ENCODE measurements at regions not wholly inside any gene's neighbourhood (a gene's known extent, or its start where the extent isn't known, plus 50 kb on each side); places are given as distances from the start of the nearest gene placed in this dataset.
"Not testable (repeated sequence)": the region's sequence is repeated elsewhere in the genome, so short reads cannot be mapped to it uniquely, and the experiment has no call there.

DNA sequence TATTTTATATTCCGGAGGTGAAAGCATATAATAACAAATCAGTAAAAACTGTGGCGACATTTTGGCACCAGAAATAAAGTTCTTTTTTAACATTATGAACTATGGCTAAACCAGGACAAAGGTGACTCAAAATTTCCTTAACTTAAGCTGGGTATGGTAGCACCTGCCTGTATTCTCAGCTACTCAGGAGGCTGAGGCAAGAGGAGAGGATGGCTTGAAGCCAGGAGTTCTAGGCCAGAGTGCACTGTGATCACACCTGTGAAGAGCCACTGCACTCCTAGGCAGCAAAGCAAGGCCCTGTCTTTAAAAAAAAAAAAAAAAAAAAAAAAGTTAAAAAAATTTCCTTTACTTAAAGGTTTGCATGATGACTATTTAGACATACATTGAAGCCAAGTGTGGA lies 63.0 kb upstream of the KIF2A start:
- H3K4ac ChIP-seq (replicated peaks; ENCODE audit: insufficient read length, low read depth, low read length); H2BK15ac ChIP-seq (ENCODE audit: low read length); H3K14ac ChIP-seq (ENCODE audit: insufficient read length); H3K27me3 ChIP-seq (replicated peaks in 1 of 4; ENCODE audit: control insufficient read depth in 3 of 4, extremely low read depth in 1 of 4, insufficient read depth in 3 of 4, low read length in 3 of 4); H3K9ac ChIP-seq (replicated peaks in 1 of 4; ENCODE audit: extremely low read depth in 1 of 4, low read depth in 3 of 4, low read length in 3 of 4); H2BK5ac ChIP-seq (ENCODE audit: low read depth, low read length); H2AK5ac ChIP-seq (ENCODE audit: low read depth, low read length); H4K8ac ChIP-seq (ENCODE audit: extremely low read depth, insufficient read depth, low read length); H3K4me3 ChIP-seq (ENCODE audit: extremely low read depth in 1 of 4, insufficient read depth in 2 of 4, low read depth in 3 of 4, low read length in 4 of 4); H3K9me3 ChIP-seq (ENCODE audit: insufficient read depth in 2 of 2, low read depth in 1 of 2, low read length in 1 of 2); DNase-seq (ENCODE audit: low read depth in 1 of 2, low spot score in 2 of 2); FAIRE-seq; H4K20me1 ChIP-seq (replicated peaks in 1 of 2; ENCODE audit: control insufficient read depth in 1 of 2, insufficient read depth in 2 of 2, low read length in 2 of 2); H3K4me1 ChIP-seq (replicated peaks in 1 of 4; ENCODE audit: control insufficient read depth in 3 of 4, insufficient read depth in 4 of 4, low read length in 3 of 4); H2BK20ac ChIP-seq (ENCODE audit: low read length); H2BK120ac ChIP-seq (replicated peaks; ENCODE audit: low read depth, low read length); H3K56ac ChIP-seq (replicated peaks; ENCODE audit: insufficient read length, low read depth, low read length); H3K79me1 ChIP-seq (ENCODE audit: low read depth, low read length); H3K23me2 ChIP-seq (ENCODE audit: low read depth, low read length); H3K18ac ChIP-seq (ENCODE audit: extremely low read depth, low read length); POLR2A ChIA-PET (ENCODE audit: partially characterized antibody); CTCF ChIA-PET (ENCODE audit: partially characterized antibody); H3K27ac ChIP-seq (ENCODE audit: low read depth, low read length); H4K91ac ChIP-seq (replicated peaks; ENCODE audit: insufficient read length, low read length); H4K5ac ChIP-seq (ENCODE audit: insufficient read length, low read depth, low read length); H2AFZ ChIP-seq (ENCODE audit: low read length); H3K79me2 ChIP-seq (ENCODE audit: control insufficient read depth in 1 of 2, insufficient read depth in 2 of 2, low read length in 2 of 2); H2BK12ac ChIP-seq (ENCODE audit: low read depth, low read length); H3K4me2 ChIP-seq (ENCODE audit: insufficient read depth in 1 of 2, low read depth in 2 of 2, low read length in 2 of 2); H3K23ac ChIP-seq (ENCODE audit: insufficient read length); H3K36me3 ChIP-seq (ENCODE audit: control insufficient read depth in 2 of 4, insufficient read depth in 4 of 4, low read length in 3 of 4): not testable (repeated sequence)
- WGBS, 2 experiments (ENCODE audit: extremely low coverage in 1 of 2, insufficient coverage in 1 of 2, insufficient read length in 1 of 2, insufficient replicate concordance in 2 of 2, low coverage in 1 of 2, low lambda C conversion rate in 2 of 2, missing lambda C conversion rate in 1 of 2): 94% methylated on average over 2 of the region's 2 CpGs; no CpG with 5 or more reads in 1 of the 2 experiments

DNA sequence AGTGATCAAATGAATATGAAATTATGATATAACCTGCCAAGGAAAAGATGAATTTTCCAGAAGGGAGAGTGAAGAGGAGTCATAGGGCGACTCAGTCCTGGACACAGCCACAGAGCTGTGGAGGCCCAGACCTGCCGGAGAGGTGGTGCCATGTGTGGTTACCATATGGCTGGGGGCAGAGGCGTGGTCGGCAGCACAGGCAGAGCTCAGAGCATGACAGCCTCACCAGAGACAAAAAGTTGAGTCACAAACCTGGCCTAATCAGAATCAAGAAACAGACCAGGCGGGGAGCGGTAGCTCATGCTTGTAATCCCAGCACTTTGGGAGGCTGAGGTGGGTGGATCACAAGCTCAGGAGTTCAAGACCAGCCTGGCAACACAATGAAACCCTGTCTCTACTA lies 57.8 kb upstream of the KIF2A start:
- H2BK120ac ChIP-seq (replicated peaks; ENCODE audit: low read depth, low read length); H3K79me1 ChIP-seq (ENCODE audit: low read depth, low read length); H4K5ac ChIP-seq (ENCODE audit: insufficient read length, low read depth, low read length); H3K4me2 ChIP-seq (ENCODE audit: insufficient read depth in 1 of 2, low read depth in 2 of 2, low read length in 2 of 2); H4K8ac ChIP-seq (ENCODE audit: extremely low read depth, insufficient read depth, low read length); H3K9me3 ChIP-seq (ENCODE audit: insufficient read depth in 2 of 2, low read depth in 1 of 2, low read length in 1 of 2); H3K79me2 ChIP-seq (ENCODE audit: control insufficient read depth in 1 of 2, insufficient read depth in 2 of 2, low read length in 2 of 2); DNase-seq (ENCODE audit: low read depth in 1 of 2, low spot score in 2 of 2); H3K18ac ChIP-seq (ENCODE audit: extremely low read depth, low read length); H3K4me1 ChIP-seq (replicated peaks in 1 of 4; ENCODE audit: control insufficient read depth in 3 of 4, insufficient read depth in 4 of 4, low read length in 3 of 4); H2BK5ac ChIP-seq (ENCODE audit: low read depth, low read length); H2AK5ac ChIP-seq (ENCODE audit: low read depth, low read length); H3K27ac ChIP-seq (ENCODE audit: low read depth, low read length); H2BK15ac ChIP-seq (ENCODE audit: low read length); H3K23me2 ChIP-seq (ENCODE audit: low read depth, low read length); H3K9ac ChIP-seq (replicated peaks in 1 of 4; ENCODE audit: extremely low read depth in 1 of 4, low read depth in 3 of 4, low read length in 3 of 4); H3K56ac ChIP-seq (replicated peaks; ENCODE audit: insufficient read length, low read depth, low read length); CTCF ChIA-PET (ENCODE audit: partially characterized antibody); H4K91ac ChIP-seq (replicated peaks; ENCODE audit: insufficient read length, low read length); H3K14ac ChIP-seq (ENCODE audit: insufficient read length); H4K20me1 ChIP-seq (replicated peaks in 1 of 2; ENCODE audit: control insufficient read depth in 1 of 2, insufficient read depth in 2 of 2, low read length in 2 of 2); POLR2A ChIA-PET (ENCODE audit: partially characterized antibody); H2AFZ ChIP-seq (ENCODE audit: low read length); H3K36me3 ChIP-seq (ENCODE audit: control insufficient read depth in 2 of 4, insufficient read depth in 4 of 4, low read length in 3 of 4); H3K4ac ChIP-seq (replicated peaks; ENCODE audit: insufficient read length, low read depth, low read length); FAIRE-seq; H2BK20ac ChIP-seq (ENCODE audit: low read length); H2BK12ac ChIP-seq (ENCODE audit: low read depth, low read length); H3K23ac ChIP-seq (ENCODE audit: insufficient read length); H3K4me3 ChIP-seq (ENCODE audit: extremely low read depth in 1 of 4, insufficient read depth in 2 of 4, low read depth in 3 of 4, low read length in 4 of 4); H3K27me3 ChIP-seq (replicated peaks in 1 of 4; ENCODE audit: control insufficient read depth in 3 of 4, extremely low read depth in 1 of 4, insufficient read depth in 3 of 4, low read length in 3 of 4): not testable (repeated sequence)
- 97% methylated on average over 6 of the region's 6 CpGs; no CpG with 5 or more reads in 1 of the 2 experiments for WGBS, 2 experiments (ENCODE audit: extremely low coverage in 1 of 2, insufficient coverage in 1 of 2, insufficient read length in 1 of 2, insufficient replicate concordance in 2 of 2, low coverage in 1 of 2, low lambda C conversion rate in 2 of 2, missing lambda C conversion rate in 1 of 2)
